GDM1 (cell line): ENCODE measurements at regions not wholly inside any gene's neighbourhood (a gene's known extent, or its start where the extent isn't known, plus 50 kb on each side); places are given as distances from the start of the nearest gene placed in this dataset.
"Not testable (repeated sequence)": the region's sequence is repeated elsewhere in the genome, so short reads cannot be mapped to it uniquely, and the experiment has no call there.

Source experiments
- DNase-seq: peaks from one replicate; lab custom pipeline; 2025; lab: John Stamatoyannopoulos, UW

DNA sequence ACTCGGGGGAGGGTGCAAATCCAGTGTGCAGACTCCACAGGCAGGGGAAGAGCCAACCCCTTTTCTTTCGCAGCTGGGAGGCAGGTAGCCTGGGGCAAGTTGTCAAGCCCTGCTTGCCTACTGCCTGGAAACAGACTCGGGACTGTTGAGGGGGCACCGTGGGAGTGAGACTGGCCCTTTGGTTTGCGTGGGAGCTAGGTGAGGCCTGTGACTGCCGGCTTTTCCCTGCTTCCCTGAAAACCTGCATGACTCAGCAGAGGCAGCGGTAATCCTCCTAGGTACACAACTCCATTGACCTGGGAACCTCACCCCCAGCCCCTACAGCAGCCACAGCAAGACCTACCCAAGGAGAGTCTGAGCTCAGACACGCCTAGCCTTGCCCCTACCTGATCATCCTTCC, 509.5 kb downstream of the DTWD2 start:
- DNase-seq, result no peak

- DNase-seq, result no peak
Measured at GRCh38 chr5:118468085-118468484, 520.3 kb downstream of the DTWD2 start.

GRCh38 chr5:118467103-118467502, 521.2 kb downstream of the DTWD2 start:
- no peak for DNase-seq

- DNase-seq, result no peak
Measured at GRCh38 chr5:118466418-118466817, 521.9 kb downstream of the DTWD2 start.

GRCh38 chr5:118462276-118462675, 526.1 kb downstream of the DTWD2 start:
- not testable (repeated sequence) for DNase-seq

DNA sequence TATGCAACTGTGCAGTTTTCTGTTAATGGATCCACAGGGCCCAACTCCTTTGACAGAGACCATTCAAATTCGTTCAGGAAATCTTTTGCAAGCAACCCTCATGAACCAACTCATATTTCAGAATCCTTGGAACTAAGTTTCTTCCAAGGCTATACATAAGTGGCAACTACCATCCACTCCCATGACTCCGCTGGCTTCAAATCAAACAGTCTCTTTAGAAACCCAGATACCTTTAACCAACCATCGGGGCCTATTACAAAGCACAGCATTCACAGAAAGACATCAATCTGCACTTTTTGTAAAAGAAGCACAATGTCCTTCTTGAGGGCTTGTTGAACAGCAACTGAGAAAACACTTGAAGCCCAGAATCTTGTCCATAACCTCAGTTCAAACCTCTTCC, 526.9 kb downstream of the DTWD2 start:
- no peak for DNase-seq

DNA sequence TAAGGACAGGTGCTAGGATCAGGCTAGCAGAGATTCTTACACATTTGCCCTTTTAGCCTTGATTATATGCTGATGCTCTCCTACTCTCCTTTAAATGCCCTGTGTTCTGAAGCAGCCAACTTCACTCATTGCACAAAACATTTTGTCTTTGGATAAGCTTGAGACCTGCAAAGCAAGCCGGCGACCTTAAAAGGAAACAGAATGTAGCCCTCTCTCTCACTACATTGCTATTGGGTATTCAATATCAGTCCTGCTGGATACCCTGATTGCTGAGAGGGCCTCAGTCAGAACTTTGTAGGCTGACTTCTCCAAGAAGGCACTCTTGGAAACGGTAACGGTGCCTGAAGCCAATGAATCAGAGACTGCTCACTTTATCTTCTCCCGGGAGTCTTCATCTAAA, 528.9 kb downstream of the DTWD2 start:
- DNase-seq, result no peak

DNA sequence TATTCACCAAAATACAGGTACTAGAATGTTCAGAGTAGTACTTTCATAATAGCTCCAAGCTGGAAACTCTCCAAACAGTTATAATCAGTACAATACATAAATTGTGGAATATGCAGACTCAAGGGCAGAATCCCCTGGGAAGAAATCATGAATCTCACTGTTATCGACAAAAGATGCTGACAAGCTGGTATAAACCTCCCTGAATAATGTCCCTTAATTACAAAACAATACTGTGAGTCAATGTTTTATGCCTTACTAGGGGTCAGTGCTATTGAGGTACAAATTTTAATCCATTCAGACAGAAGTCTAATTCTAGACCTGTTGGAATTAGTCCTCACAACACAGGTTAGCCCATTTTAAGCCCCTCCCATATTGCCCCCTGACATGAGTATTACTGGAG, 532.3 kb downstream of the DTWD2 start:
- no peak for DNase-seq

GRCh38 chr5:118451697-118452247, 536.6 kb downstream of the DTWD2 start:
- no peak for DNase-seq

DNA sequence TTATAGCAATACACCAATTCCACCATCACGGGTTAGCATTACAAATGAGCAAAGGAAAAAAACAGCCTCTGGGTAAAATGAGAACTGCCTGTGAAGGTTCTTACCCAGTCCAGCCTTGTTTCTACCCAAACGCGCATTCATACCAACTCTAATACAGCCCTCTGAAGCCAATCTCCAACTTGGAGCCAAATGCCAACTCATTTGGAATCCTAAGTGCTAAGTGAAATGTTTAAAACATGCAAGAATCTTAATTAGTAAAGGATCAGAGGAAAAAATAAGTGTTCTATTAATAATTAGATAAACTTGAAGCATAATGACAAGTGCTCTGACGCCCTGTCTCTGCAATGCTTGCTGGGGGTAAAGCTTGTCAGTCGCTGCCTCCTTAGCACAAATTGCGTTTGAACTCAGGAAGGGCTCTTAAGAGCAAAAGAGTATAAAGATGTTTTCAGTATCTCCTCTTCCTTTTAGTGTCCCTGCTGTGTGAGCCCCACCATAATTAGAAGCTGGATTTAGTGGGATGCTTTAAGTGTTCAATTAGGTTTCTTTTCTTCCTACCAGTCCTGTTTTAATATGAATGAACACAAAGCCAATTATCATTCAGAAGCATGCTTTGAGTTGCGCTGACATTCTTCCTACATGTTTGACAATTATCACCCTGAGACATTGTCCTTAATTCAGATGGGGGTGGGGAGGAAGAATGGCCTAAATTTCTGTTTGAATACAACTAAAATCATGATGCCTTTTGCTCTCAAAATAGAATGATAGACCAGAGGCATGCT, 537.6 kb downstream of the DTWD2 start:
- no peak for DNase-seq

- no peak for DNase-seq
Measured at GRCh38 chr5:118447350-118447749, 541.0 kb downstream of the DTWD2 start.

DNA sequence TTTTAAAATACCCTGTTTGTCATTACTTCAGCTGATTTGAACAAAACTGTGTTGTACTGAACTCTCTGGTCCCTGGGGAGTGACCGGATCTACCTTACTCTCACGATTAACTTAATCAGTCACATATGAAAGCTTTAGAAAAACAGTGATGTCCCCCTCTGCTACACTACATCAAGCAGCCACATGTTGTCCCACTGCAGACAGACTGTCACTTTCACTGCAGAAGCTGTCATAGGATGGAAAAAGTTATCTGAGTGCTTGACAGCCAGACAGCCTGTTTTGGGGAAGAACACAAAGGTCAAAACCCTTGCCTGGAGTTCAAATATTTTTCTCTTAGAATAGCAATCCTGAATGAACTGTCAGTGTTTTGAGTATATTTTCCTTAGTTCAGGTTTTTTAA, 546.4 kb downstream of the DTWD2 start:
- DNase-seq, result no peak

GRCh38 chr5:118441034-118441433, 547.3 kb downstream of the DTWD2 start:
- DNase-seq, result no peak

DNA sequence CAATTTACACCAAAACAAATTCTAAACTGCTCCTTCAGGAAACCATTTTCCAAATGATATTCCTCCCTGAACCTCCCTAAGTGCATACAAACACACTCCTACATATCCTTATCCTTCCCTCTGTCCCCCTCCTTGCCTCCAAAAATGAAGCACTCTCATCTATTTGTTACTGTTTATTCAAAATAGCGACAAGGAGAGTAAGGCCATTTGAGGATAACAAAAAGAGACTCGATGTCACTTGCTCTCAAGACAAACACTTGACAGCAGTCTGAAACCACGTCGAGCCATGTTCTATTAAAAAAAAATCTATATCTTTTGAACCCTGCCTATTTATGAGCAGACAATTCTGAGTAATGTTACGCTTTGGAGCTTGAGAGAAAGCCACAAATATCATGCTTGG, 547.9 kb downstream of the DTWD2 start:
- no peak for DNase-seq

- DNase-seq, result no peak
Measured at GRCh38 chr5:118439831-118440230, 548.5 kb downstream of the DTWD2 start.

- DNase-seq, result no peak
Measured at GRCh38 chr5:118435131-118435530, 553.2 kb downstream of the DTWD2 start.

- DNase-seq, result no peak
Measured at GRCh38 chr5:118434522-118434921, 553.8 kb downstream of the DTWD2 start.

DNA sequence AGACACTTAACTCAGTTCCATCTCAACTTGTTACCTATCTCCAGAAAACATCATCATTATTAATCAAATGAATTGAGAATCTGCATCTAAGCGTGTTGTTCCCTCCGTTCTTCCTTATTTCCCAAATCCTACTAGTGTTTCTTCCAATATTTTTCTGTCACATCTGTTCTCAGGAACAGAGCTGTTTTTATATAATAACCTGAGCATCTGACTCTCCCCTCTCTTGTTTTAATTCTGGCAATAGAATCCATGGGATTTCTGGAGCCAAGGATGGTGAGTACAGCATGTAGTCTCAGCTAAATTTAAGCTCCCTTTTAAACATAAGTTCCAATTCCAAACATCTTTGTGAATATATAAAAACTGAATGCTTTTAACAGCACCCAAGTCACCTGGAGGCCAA, 558.3 kb downstream of the DTWD2 start:
- DNase-seq, result no peak

GRCh38 chr5:118407958-118408357, 580.4 kb downstream of the DTWD2 start:
- no peak for DNase-seq

DNA sequence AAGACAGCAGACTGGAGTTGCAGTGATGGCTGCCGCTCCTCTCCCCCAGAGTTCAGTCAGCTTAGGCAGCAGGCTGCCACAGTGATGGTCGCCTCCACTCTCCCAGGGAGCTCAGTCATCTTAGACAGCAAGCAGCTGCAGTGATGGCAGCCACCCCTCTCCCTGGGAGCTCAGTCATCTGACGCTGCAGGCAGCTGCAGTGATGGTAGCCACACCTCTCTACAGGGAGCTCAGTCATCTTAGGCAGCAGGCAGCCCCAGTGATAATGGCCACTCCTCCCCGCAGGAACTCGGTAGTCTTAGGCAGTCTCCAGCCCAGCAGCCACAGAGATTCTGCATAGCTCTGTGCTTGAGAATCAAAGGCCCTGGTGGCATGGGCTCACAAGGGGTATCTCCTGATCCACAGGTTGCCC, 582.7 kb downstream of the DTWD2 start:
- no peak for DNase-seq

DNA sequence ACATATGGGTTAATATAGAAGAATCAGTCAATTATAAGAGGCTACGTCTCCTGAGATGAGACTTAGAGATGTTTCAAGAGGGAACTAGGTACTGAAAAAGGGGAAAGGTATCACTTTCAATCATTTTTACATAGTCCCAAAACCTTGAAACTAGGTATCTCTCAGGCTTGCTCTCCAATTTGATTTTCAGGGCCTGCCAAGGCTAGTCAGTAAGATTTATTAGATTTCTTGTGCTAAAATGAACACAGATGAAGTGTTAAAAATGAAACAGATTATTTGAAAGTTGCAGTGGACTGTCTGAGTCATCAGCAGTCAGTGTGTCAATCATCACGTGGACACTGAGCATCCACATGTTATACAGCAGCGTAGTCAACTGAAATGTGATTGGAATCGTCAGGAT, 591.1 kb downstream of the DTWD2 start:
- DNase-seq, result no peak

DNA sequence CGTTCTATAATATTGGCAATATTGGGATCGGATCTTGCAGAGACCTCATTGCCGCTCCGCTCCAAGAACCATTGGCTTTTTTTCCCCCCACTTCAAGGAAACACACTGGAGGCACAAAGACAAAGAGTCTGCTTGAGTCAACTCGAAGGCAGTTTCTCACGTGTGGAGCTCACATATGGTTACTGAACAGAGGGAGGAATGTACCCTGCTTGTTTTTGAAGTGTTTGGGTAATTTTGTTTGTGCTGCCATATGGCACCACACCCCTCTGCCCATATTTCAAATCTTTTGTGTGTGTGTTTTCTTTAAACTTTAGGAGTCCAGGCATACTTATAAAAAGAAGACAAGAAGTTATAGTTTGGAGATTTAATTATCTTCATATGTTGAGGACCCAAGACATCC, 595.9 kb downstream of the DTWD2 start:
- no peak for DNase-seq

- DNase-seq, result not testable (repeated sequence)
Measured at GRCh38 chr5:118382931-118383330, 605.4 kb downstream of the DTWD2 start.

DNA sequence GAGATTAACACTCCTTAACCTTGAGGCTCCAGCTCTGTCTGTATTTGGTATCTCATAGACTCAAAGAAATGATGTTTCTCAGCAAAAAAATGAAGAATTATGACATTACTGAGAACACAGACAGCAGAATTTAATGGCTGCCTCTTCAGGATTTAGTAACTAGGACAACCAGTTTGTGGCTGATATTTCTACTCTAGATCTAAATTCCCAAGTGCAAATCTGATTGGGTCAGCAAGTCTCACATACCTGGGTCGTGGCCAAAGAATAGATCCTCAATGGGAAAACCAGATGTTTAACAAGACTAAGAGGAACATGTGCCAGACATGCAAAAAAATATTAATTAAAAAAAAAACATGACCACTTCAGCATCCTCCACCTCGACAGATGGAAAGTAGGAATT, 608.9 kb downstream of the DTWD2 start:
- no peak for DNase-seq
